HepG2 (cell line): ENCODE measurements at regions not wholly inside any gene's neighbourhood (a gene's known extent, or its start where the extent isn't known, plus 50 kb on each side); places are given as distances from the start of the nearest gene placed in this dataset.

Experiments
- ATAC-seq: fragments of 200-7000 bp; cut with Tn5 transposase; 3 replicates; pipeline ENCODE4 v1.9.1; 2020; ENCODE audit warnings: mild to moderate bottlenecking, moderate library complexity
- BruUV-seq: library from RNA; stranded (reverse); fragments of 400-500 nt; replicated peaks from 2 replicates; lab custom pipeline; 2021; lab: Mats Ljungman, UMichigan
- CTCF ChIA-PET: fragments of 300-600 bp; formaldehyde crosslinking; extraction: SDS; loops from one replicate; lab custom pipeline; 2021; ENCODE audit warnings: low total read pairs, inconsistent platforms, low intra/inter-chr PET ratio; lab: Yijun Ruan, JAX
- POLR2A ChIA-PET: fragments of 350-600 bp; sonication (Branson Sonifier 250); formaldehyde crosslinking; loops from one replicate; lab custom pipeline; 2020; ENCODE audit warnings: antibody characterized with exemption, inconsistent platforms; lab: Yijun Ruan, JAX
- DNase-seq: peaks from one replicate; pipeline ENCODE4 v3.0.0-alpha.2; 2015; ENCODE audit warnings: low spot score
- FAIRE-seq: peaks from 3 replicates; lab custom pipeline; 2011; peaks lifted over from hg19 to GRCh38; lab: Jason Lieb, UNC
- H2AFZ ChIP-seq: one replicate; pipeline ENCODE4 v1.6.1; 2011; ENCODE audit warnings: low read length, inconsistent platforms
- H3K27ac ChIP-seq: fragments of 300-600 bp; 3 replicates; pipeline ENCODE4 v1.8.0; 2011; ENCODE audit warnings: mixed run types, mild to moderate bottlenecking, mixed read lengths, low read length, inconsistent platforms; ENCODE audit not compliant: insufficient read depth; ENCODE audit errors: extremely low read length
- H3K27me3 ChIP-seq, 2 experiments: fragments of 200-600 bp in 1 of 2; 2 replicates in 1 of 2; 3 replicates in 1 of 2; pipeline versions ENCODE4 v1.6.0 to v1.8.0; 2011; ENCODE audit warnings: low read length in 2 of 2, mild to moderate bottlenecking in 2 of 2, moderate library complexity in 2 of 2, inconsistent platforms in 1 of 2; ENCODE audit not compliant: insufficient read depth in 2 of 2, control insufficient read depth in 1 of 2
- H3K36me3 ChIP-seq, 2 experiments: fragments of 200-600 bp in 1 of 2; replicated peaks in 1 of 2; 2 replicates in 1 of 2; 3 replicates in 1 of 2; pipeline versions ENCODE4 v1.5.1 to v1.8.0; 2011; ENCODE audit warnings: low read length in 2 of 2, inconsistent platforms in 1 of 2; ENCODE audit not compliant: insufficient read depth in 2 of 2, control insufficient read depth in 1 of 2
- H3K4me1 ChIP-seq: 2 replicates; pipeline ENCODE4 v1.5.1; 2012; ENCODE audit warnings: low read length, inconsistent platforms; ENCODE audit not compliant: insufficient read depth
- H3K4me2 ChIP-seq: 2 replicates; pipeline ENCODE4 v1.6.0; 2011; ENCODE audit warnings: low read depth, low read length, inconsistent platforms
- H3K4me3 ChIP-seq, 3 experiments: fragments of 200-600 bp in 1 of 3; sonication (generic), shearing (Covaris generic) in 1 of 3; replicated peaks in 1 of 3; 2 replicates each; pipeline ENCODE4 v1.5.1; 2011 to 2016; ENCODE audit warnings: low read length in 3 of 3, inconsistent platforms in 2 of 3, low read depth in 2 of 3, mild to moderate bottlenecking in 2 of 3, control low read depth in 1 of 3, mixed read lengths in 1 of 3; ENCODE audit not compliant: insufficient read depth in 1 of 3
- H3K79me2 ChIP-seq: one replicate; pipeline ENCODE4 v1.6.1; 2011; ENCODE audit warnings: low read length, inconsistent platforms; ENCODE audit not compliant: insufficient read depth
- H3K9ac ChIP-seq: 2 replicates; pipeline ENCODE4 v1.6.0; 2011; ENCODE audit warnings: mild to moderate bottlenecking, low read depth, low read length, inconsistent platforms; ENCODE audit not compliant: insufficient read depth
- H3K9me3 ChIP-seq: 2 replicates; pipeline ENCODE4 v1.5.1; 2012; ENCODE audit warnings: mild to moderate bottlenecking, low read length
- H4K20me1 ChIP-seq: 2 replicates; pipeline ENCODE4 v1.6.0; 2011; ENCODE audit warnings: inconsistent platforms, mild to moderate bottlenecking, low read length, moderate library complexity; ENCODE audit not compliant: insufficient read depth
- BRCA1 ChIP-seq: sonication (generic); formaldehyde crosslinking; IDR thresholded peaks from 2 replicates; pipeline ENCODE4 v1.4.0; 2020; ENCODE audit warnings: missing genetic modification reagents
- CEBPB ChIP-seq: IDR thresholded peaks from 2 replicates; pipeline ENCODE4 v1.6.1; 2011; ENCODE audit warnings: low read depth, low read length, improper control_type of control experiment, borderline replicate concordance
- GMEB2 ChIP-seq: IDR thresholded peaks from 2 replicates; pipeline ENCODE4 v1.6.1; 2016; ENCODE audit warnings: missing biosample characterization, missing genetic modification reagents, low read depth
- HHEX ChIP-seq: IDR thresholded peaks from 2 replicates; pipeline ENCODE4 v1.6.1; 2016; ENCODE audit warnings: control low read depth
- HNF4G ChIP-seq, 2 experiments: sonication (generic) in 1 of 2; formaldehyde crosslinking in 1 of 2; IDR thresholded peaks; 2 replicates each; pipeline versions ENCODE4 v1.4.0 to v1.6.1; 2011 to 2020; ENCODE audit warnings: borderline replicate concordance in 2 of 2, low read depth in 2 of 2, mild to moderate bottlenecking in 2 of 2, low read length in 1 of 2, missing genetic modification reagents in 1 of 2, moderate library complexity in 1 of 2
- JARID2 ChIP-seq: sonication (generic); formaldehyde crosslinking; IDR thresholded peaks from 2 replicates; pipeline ENCODE4 v1.8.1; 2023; ENCODE audit warnings: missing genetic modification reagents, inconsistent platforms; ENCODE audit not compliant: insufficient replicate concordance
- MNT ChIP-seq: fragments of 450-650 bp; IDR thresholded peaks from 2 replicates; pipeline ENCODE4 v1.6.1; 2016
- NPAS2 ChIP-seq: sonication (generic); formaldehyde crosslinking; IDR thresholded peaks from 2 replicates; pipeline ENCODE4 v1.8.0; 2022; ENCODE audit warnings: mild to moderate bottlenecking, missing genetic modification reagents, borderline replicate concordance
- NR2F1 ChIP-seq, 2 experiments: fragments of 450-650 bp in 1 of 2; formaldehyde crosslinking in 1 of 2; IDR thresholded peaks; 2 replicates each; pipeline versions ENCODE4 v1.5.0 to v1.6.1; 2016 to 2020; ENCODE audit warnings: mild to moderate bottlenecking in 1 of 2, missing compliant biosample characterization in 1 of 2, missing genetic modification reagents in 1 of 2, moderate library complexity in 1 of 2
- NR2F6 ChIP-seq, 2 experiments: IDR thresholded peaks; 2 replicates each; pipeline ENCODE4 v1.6.1; 2016; ENCODE audit warnings: antibody characterized with exemption in 1 of 2, mild to moderate bottlenecking in 1 of 2
- POLR2AphosphoS2 ChIP-seq: IDR thresholded peaks from 2 replicates; pipeline ENCODE4 v1.6.1; 2011; ENCODE audit warnings: low read depth, low read length, improper control_type of control experiment
- PREB ChIP-seq: sonication (generic); formaldehyde crosslinking; IDR thresholded peaks from 2 replicates; pipeline ENCODE4 v1.4.0; 2020; ENCODE audit warnings: missing genetic modification reagents
- REPIN1 ChIP-seq: sonication (generic); formaldehyde crosslinking; IDR thresholded peaks from 2 replicates; pipeline ENCODE4 v1.8.0; 2022; ENCODE audit warnings: missing genetic modification reagents, low read depth, mild to moderate bottlenecking, borderline replicate concordance
- U2AF2 ChIP-seq: fragments of 200-400 bp; formaldehyde crosslinking; IDR thresholded peaks from 2 replicates; pipeline ENCODE4 v1.6.1; 2017; ENCODE audit warnings: low read depth, mild to moderate bottlenecking, low read length
- ZFP36L2 ChIP-seq: sonication (generic); formaldehyde crosslinking; IDR thresholded peaks from 2 replicates; pipeline ENCODE4 v1.4.0; 2020; ENCODE audit warnings: missing genetic modification reagents
- ZFP41 ChIP-seq: sonication (generic); formaldehyde crosslinking; IDR thresholded peaks from 2 replicates; pipeline ENCODE4 v1.4.0; 2020; ENCODE audit warnings: mild to moderate bottlenecking, missing genetic modification reagents, borderline replicate concordance
- ZNF34 ChIP-seq: sonication (generic); formaldehyde crosslinking; IDR thresholded peaks from 2 replicates; pipeline ENCODE4 v1.4.0; 2020; ENCODE audit warnings: mild to moderate bottlenecking, missing genetic modification reagents, borderline replicate concordance
- ZNF839 ChIP-seq: sonication (generic); formaldehyde crosslinking; IDR thresholded peaks from 2 replicates; pipeline ENCODE4 v1.4.0; 2020; ENCODE audit warnings: missing genetic modification reagents, mild to moderate bottlenecking, borderline replicate concordance
- WGBS: methylation state at CpG from one replicate; pipeline ENCODE4 v1.1.6; 2017; ENCODE audit warnings: low lambda C conversion rate; 5-methylcytosine and 5-hydroxymethylcytosine counted together
- in situ Hi-C: cut with HindIII; loops from 2 replicates; pipeline ENCODE4 v1.10.0; 2017; ENCODE audit warnings: low pct_unique_long_range_greater_than_20kb; ENCODE audit not compliant: extremely low pct_ligation_motif_present
- intact Hi-C: fragments of 100-400 bp; cut with micrococcal nuclease; formaldehyde crosslinking; loops from one replicate; pipeline ENCODE4 v1.10.0; 2022; ENCODE audit not compliant: unreplicated experiment

- BruUV-seq: no TSS peak
- in situ Hi-C loops: no loop called here
- WGBS: 30% methylated on average over 2 of the region's 2 CpGs
These were observed 82.5 kb upstream of the LMNB1 start for GRCh38 chr5:126694403-126694802.

DNA sequence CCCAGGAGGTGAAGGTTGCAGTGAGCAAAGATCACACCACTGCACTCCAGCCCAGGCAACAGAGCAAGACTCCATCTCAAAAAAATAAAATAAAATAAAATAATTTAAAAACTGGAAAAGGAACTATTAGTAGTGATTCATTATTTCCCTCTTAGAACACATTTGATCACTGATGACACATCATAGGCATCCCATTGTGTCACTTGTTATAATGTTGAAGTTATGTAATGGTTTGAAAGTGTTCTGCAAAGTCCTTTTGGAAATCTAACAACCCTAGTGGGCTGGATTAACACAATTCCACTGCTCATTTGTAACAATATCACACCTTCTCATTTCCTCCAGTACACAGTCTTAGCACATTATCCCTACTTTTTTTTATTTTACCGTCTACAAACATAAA is 81.8 kb upstream of the LMNB1 start:
- DNase-seq (no peak), ATAC-seq (no peak), FAIRE-seq (no peak)
- Histone ChIP-seq H3K4me3 (no peak overlapping the region), H3K79me2 (no peaks in the 10 kb centered on the region), H3K4me2 (no peak overlapping the region), H3K27me3 (no peaks in the 10 kb centered on the region), H3K27ac (no peak overlapping the region), H2AFZ (no peak overlapping the region), H3K9ac (no peak overlapping the region), H3K36me3 (no peaks in the 10 kb centered on the region), H3K9me3 (no peaks in the 10 kb centered on the region), H4K20me1 (no peaks in the 10 kb centered on the region), H3K4me1 (no peaks in the 10 kb centered on the region)
- 76% methylated on average over 1 of the region's 1 CpG for WGBS
- in situ Hi-C loops (no loop called here), intact Hi-C loops (no loop called here)
- ChIA-PET POLR2A (no interaction called here), CTCF (no interaction called here)
- BruUV-seq: no TSS peak
- no peak for TF ChIP-seq MNT
- TF ChIP-seq JARID2: no peak
- no peak for TF ChIP-seq ZFP36L2 (CRISPR knock-in tag)
- no peak for TF ChIP-seq NPAS2 (CRISPR knock-in tag)
- no peak for TF ChIP-seq REPIN1 (CRISPR knock-in tag)
- TF ChIP-seq NR2F1 (CRISPR knock-in tag; IDR thresholded peaks at IDR 0.05): no peak
- TF ChIP-seq PREB (CRISPR knock-in tag): no peak
- no peak for TF ChIP-seq NR2F6 (IDR thresholded peaks at IDR 0.05)
- no peak for TF ChIP-seq NR2F6 (CRISPR knock-in tag; IDR thresholded peaks at IDR 0.05)
- no peak for TF ChIP-seq ZNF34 (CRISPR knock-in tag)
- TF ChIP-seq CEBPB: no peak

More at GRCh38 chr5:126694403-126694802, 82.5 kb upstream of the LMNB1 start:
- DNase-seq (no peak), FAIRE-seq (no peak)
- no peak overlapping the region for H2AFZ ChIP-seq
- no peak overlapping the region for H3K27ac ChIP-seq
- H4K20me1 ChIP-seq: no peaks in the 10 kb centered on the region
- H3K9me3 ChIP-seq: no peaks in the 10 kb centered on the region
- H3K36me3 ChIP-seq: no peaks in the 10 kb centered on the region
- no peak overlapping the region for H3K4me2 ChIP-seq
- intact Hi-C loops: no loop called here
- no peaks in the 10 kb centered on the region for H3K79me2 ChIP-seq
- no peak overlapping the region for H3K4me3 ChIP-seq
- TF ChIP-seq HHEX (no peak), ZNF839 (no peak), POLR2AphosphoS2 (no peak), HNF4G (IDR thresholded peaks at IDR 0.05; ENCODE audit: borderline replicate concordance, low read depth, low read length) (no peak), HNF4G (CRISPR knock-in tag; IDR thresholded peaks at IDR 0.05; ENCODE audit: borderline replicate concordance, low read depth) (no peak), U2AF2 (no peak), GMEB2 (no peak), BRCA1 (CRISPR knock-in tag) (no peak), ZFP41 (CRISPR knock-in tag) (no peak)
- TF ChIP-seq, all 625 proteins: peak for 0
- no peak overlapping the region for H3K9ac ChIP-seq
- CTCF ChIA-PET: no interaction called here
- POLR2A ChIA-PET: no interaction called here
- H3K4me1 ChIP-seq: no peaks in the 10 kb centered on the region
- no peak for ATAC-seq
- H3K27me3 ChIP-seq: no peaks in the 10 kb centered on the region
